ENCODE measurements at regions not wholly inside any gene's neighbourhood (a gene's known extent, or its start where the extent isn't known, plus 50 kb on each side); places are given as distances from the start of the nearest gene placed in this dataset.
A peak's percentile ranks its signal among the peaks of the same experiment; 100 is the strongest.
"Not testable (repeated sequence)": the region's sequence is repeated elsewhere in the genome, so short reads cannot be mapped to it uniquely, and the experiment has no call there.

DNA sequence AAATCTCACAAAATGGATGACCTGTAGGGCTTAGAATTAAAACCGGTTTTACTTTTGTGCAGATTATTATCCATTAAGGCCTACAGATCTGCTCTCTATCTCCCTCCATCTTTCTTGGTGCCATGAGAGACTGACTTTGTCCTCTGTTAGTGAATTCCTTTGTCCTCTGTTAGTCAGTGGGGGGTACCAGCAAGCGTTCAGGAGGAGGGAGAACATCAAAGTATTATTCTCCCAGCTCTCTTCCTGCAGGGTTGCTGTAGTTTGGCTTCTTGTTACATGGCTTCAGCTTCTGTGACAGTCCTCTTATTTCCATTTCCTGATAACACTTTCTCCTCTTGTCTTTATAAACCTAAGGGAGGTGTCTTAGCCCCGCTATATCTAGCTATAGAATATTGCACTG is 850.5 kb upstream of the SEMA6A start:
- DNase-seq (ENCODE audit: low read depth): no peak

DNA sequence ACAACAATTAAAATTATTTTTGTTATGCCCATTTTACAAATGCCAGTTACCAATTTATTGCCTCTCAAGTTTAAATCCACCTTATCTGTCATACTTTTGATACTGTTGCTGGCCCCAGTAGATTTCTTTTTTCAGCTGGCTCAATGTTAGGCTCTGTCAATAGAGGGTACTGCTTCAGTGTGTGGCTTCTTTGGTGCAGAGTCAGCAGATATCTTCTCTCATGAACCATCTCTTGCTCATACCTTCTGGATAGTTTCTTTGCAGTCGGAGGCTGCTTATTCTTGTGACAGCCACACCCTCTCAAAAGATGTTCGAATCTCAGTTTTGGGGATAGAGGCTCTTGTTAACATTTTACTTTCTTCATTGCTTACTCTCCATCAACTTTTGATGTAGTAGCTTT is 849.9 kb upstream of the SEMA6A start:
- no peak for DNase-seq (ENCODE audit: low read depth)

DNA sequence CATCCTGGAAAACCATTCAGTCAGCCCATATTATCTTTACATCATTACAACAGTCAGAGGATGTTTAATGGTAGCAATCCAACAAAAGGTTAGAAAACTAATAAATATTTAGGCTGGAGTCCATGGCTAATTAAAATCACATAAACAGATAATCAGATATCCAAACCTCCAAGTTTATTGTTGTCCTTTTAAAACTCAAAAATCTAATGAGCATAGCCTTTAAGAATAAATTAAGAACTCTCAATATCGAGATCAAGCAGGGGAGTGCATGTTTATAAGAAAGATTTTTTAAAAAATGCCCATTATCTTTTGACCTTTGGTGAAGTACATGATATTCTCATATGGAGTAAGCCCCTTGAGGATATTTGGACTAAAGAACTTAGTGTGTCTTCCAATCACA is 842.9 kb upstream of the SEMA6A start:
- no peak for DNase-seq (ENCODE audit: low read depth)

DNA sequence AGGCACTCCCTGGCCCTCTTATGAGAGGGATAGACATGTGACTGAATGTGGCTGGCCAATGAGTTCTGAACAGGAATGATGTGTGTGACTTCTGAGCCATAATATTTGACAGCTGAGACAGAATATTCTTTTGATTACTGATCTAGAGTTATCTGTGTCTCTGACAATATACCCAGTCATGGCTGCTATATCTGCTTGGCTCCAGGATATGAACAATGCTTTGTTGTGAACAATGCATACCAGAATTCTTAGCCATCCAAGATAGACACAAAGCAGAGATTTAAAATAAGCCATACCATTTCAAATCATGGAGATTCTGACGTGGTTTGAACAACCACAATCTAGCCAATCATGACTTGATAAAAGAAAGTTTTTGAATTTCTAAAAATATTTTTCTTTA is 840.3 kb upstream of the SEMA6A start:
- DNase-seq (ENCODE audit: low read depth): no peak

DNA sequence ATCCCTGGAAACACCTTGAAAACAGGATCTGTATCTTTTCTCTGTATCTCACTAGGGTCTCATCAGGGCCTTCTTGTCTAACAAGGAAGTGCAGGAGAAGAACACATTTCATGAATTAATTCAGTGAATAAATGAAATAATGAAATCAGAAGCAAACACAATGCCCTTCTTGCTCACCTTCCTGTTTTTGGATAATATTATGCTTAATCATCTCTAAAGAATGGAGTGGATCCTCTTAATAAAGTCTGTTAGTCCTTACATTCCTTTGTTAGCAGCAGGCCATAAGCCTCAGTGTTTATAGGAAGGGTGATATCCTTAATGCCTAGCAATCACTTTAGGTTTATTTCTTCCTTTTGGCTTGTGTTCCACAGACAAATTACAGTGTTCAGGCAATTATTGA is 837.1 kb upstream of the SEMA6A start:
- no peak for DNase-seq (ENCODE audit: low read depth)

DNA sequence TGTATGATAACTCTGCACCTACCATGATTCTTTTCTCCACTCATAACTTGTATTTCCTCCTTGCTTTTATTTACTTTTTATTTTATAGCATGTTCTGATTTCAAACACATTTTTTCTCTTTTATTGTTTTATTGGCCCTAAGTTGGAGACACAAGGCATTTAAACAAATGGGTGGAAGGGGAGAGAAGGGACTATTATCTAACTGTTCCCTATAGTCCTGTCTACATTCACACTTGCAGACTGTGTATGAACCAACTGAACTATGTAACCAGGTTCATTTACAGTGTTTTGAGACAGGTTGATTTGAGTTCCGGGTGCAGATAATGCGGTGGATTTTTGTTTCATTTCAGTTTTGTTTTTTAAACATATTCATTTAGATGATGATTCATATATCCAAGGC is 830.6 kb upstream of the SEMA6A start:
- DNase-seq (ENCODE audit: low read depth): no peak

DNA sequence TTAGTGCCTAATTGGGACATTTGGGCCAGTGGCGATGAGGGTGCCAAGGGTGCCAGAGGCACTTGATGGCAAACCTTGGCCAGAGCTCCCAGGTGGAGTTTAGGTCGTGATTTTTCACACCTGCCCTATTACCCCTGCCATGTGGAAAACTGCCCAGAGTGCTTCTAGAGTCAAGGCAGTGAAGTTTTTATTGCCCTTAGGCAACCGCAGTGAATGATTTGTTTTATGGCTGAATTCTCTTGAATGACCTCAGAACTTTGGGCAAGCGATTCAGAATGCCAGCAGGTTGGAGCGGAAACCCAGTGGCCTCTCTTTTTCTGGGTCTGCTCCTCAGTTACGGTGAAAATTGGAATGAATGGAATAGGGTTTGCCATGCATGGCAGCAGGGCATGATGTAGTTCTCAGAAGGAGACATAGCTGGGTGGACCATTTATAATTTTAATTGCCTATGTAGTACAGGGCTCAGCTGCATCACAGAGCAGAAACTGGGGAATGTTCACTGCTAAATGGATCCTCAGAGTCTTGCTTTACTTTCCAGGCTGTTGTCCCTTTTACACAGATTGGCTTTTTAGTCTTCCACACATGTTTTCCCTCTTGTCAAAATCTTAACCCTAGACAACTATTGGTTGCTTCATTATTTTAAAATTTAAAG is 820.0 kb upstream of the SEMA6A start:
- DNase-seq (ENCODE audit: low read depth): no peak

DNA sequence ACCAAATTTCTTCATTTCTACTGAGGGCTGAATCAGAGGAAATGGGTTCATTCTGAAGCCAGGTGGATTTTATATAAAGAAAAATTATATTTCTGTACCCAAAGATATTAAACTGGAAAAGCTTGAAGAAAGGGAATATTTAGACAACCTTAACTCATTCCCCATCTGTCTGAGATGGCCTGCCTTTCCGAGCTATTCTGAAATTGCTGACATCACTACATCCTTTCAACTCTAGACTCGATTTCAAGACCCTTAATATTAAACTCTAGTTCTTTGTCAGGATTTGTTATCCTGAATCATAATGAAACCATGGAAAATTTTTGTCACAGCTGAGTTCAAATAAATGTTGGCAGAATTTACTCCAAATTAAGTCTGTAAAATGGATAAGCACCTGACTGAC is 818.5 kb upstream of the SEMA6A start:
- no peak for DNase-seq (ENCODE audit: low read depth)

DNA sequence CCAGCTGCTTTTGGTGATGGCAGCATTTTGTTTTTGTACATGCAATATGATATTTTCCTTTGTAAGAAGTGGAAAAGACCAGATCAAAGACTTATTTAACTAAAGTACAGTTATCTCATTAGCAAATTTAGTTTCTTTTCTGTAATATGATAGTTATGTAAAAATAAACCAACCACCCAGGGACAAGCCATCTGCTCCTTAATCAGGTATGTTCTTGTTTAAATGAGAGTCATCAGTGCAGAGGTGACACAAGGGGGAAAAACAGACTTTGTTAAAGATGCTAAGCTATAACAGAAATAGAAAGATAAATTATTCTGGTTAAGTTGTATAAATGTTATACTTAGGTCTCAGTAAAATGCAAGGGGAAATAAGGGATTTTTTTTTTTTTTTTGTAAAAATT is 805.7 kb upstream of the SEMA6A start:
- DNase-seq (ENCODE audit: low read depth): no peak

DNA sequence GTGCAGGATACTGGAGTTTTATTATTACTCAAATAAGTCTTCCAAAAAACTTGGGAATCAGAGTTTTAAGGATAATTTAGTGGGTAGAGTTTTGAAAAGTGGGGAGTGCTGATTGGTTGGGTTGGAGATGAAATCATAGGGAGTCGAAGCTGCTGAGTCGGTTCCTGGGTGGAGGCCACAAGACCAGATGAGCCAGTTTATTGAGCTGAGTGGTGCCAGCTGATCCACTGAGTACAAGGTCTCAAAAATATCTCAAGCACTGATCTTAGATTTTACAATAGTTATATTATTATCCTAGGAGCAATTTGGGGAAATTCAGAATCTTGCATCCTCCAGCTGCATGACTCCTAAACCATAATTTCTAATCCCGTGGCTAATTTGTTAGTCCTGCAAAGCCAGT is 804.9 kb upstream of the SEMA6A start:
- DNase-seq (ENCODE audit: low read depth): no peak

DNA sequence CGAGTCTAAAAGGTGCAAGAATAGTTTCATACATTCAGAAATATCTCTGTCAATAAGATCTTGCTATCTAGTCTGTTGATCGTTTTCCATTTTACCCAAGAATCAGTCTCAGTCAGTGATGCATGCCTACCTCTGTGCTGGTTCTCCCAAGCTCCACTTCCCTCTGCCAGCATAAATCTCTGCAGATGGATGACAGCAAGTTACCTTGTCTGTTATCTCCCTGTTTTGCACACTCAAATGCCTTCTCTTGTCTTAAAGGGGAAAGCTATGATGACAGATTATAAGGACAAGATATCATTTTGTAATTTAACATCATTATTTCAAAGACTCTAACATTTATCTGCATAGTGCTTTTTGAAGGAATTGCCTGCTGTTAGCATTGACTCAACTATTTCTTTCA is 802.1 kb upstream of the SEMA6A start:
- DNase-seq (ENCODE audit: low read depth): no peak

DNA sequence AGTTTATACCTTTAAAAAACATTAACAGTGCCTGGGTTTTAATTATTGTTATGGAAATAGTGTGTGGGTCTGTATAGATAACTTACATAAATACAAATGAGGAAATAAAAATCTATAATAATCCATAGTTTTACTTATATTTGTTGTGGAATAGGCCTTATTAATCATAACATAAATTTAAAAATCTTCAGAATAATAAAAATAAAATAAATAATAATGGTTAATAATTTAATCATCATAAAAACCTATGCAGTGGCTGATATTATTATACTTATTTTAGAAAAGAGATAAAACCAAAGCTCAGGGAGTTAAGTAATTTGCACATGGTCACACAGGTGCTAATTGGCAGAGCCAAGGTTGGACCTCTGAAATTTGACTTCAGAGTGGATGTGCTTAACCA is 785.3 kb upstream of the SEMA6A start:
- DNase-seq (ENCODE audit: low read depth): no peak

DNA sequence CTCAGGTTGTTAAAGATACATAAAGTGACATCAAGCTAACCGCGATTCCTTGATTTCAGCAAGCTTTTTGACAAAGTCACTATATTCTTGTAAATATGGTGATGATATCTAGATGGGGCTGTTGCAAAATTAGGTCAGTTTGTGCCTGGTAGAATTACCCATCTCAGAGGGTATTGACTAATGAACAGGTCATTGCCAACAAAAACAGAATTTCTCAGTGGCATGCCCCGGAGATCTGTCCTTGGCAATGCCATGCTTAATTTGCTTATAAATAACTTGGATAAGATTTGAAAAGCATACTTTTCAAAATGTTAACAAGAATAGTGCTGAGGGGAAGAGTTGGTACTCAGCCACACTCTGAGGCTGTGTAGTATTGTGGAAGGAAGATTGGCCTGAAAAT is 783.3 kb upstream of the SEMA6A start:
- DNase-seq (ENCODE audit: low read depth): peak; percentile 87

DNA sequence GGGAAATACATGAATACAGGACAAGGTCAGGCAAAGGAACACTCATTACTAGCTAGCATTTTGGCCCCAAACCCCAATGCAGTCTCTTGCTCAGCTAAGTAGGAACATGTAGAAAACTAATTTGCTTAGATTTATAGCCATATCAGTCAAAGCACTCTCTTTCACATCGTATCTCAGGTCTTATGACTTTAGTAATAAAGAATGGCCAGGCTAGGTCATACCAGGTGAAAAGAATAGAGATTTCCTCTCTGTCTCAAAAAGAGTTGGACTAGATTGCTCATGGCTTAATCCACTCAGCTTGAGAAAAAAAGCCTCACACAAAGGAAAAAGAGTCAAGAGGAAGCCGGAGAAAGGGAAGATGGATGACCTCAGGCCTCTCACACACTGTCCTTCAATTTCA is 772.7 kb upstream of the SEMA6A start:
- DNase-seq (ENCODE audit: low read depth): no peak

DNA sequence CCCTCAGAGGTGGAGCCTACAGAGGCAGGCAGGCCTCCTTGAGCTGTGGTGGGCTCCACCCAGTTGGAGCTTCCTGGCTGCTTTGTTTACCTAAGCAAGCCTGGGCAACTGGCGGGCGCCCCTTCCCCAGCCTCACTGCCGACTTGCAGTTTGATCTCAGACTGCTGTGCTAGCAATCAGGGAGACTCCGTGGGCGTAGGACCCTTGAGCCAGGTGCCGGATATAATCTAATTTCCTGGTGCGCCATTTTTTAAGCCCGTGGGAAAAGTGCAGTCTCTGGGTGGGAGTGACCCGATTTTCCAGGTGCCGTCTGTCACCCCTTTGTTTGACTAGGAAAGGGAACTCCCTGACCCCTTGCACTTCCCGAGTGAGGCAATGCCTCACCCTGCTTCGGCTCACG is 769.1 kb upstream of the SEMA6A start:
- DNase-seq (ENCODE audit: low read depth): not testable (repeated sequence)

DNA sequence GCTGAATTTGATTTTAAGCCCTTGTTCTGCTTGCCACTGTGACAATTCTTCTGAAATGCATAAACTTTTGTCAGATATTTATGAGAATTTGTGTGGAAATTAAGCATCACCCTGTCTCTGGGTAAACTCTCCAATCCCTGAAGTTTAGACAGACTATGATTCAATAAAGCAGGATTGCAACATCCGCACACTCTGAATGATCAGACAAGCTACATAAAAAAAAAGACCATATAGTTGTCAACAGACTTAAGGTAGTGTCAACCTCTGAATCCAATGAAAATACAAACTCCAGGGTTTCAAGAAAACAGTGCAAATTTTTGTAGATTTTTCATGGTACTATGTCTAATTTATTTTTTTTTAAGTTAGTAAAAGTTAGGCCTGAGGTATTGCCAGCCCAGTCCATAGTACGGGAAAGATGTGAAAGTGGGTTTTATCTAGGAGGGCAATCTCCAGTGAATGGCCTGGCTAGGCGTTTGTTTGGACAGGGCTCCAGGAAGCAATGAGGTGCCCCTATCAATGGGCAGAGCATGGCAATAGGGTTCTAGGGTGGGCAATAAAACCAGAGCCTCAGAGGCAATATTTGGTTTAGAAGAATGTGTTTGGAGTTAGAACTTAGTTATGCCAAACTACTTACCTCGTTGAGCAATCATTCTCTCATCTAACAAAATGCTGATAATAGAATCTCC is 762.6 kb upstream of the SEMA6A start:
- DNase-seq (ENCODE audit: low read depth): no peak

DNA sequence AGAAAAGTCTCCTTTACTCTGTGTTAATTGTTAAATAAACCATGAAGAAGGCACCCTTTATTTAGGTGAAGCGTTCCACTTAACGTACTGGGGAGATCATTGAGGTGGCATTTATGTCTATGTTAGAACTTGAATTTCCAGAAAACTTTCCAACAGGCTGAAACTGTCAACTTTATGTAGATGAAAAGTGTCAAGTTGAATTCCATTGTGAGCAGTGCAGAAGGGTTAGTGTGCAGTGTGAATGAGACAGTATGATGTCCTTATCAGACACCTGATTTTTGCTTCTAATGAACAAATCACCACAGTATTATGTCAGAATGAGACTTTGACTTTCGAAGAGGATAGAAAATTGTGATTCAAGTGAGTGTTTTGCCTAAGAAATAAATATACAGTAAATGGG is 761.6 kb upstream of the SEMA6A start:
- no peak for DNase-seq (ENCODE audit: low read depth)

DNA sequence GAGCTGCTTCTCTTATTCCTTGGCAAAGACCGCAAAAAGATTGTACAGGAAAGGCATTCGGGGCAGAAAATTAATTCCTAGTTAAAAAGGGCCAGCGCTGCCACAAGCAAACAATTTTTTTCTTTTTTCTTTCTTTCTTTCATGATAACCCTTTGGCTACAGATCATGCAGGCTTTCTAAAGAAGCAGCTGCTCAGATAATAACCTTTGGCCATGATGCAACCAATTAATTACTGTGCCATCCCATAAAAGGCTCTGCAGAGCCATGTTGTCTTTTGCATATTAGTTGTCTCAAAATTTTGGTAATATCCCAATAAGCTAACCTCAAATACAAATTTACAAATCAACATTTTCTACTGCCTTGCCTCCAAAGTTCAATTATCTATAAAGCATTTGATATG is 758.4 kb upstream of the SEMA6A start:
- no peak for DNase-seq (ENCODE audit: low read depth)

DNA sequence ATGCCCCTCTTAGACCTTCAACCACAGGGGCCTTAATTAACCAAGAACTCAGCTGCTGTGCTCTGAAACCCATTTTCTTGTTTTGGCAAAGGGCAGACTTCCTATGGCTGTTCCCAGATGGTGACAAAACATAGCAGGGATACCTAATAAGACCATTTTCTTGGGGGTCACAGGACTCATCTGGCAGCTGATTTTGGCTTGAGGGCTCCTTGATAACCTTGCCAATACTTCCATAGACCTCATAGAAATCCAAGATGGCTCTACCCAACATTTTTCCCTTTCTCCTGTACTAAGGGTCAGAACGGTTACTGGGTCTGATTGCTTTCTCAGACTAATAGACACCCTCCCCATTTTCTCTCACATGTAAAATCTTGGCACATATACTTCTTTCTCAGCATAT is 757.7 kb upstream of the SEMA6A start:
- DNase-seq (ENCODE audit: low read depth): no peak

DNA sequence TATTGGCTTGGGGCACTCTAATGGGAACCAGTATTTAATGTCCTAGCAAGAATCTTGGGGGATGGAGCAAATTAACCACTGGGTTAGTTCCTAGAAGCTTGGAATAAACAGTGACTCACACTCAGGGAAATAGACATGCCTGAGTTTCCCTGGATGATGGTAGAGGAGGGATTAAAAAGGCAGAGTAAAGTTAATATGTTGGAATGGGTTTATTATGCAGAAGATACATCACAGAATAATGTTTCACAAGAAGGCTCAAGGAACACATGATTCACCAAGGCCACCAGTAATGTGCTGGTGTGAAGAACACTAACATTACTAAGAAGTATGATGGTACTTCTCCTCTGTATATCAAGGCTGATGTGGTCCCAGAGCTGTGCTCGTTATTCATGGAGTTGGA is 752.9 kb upstream of the SEMA6A start:
- DNase-seq (ENCODE audit: low read depth): peak; percentile 2

DNA sequence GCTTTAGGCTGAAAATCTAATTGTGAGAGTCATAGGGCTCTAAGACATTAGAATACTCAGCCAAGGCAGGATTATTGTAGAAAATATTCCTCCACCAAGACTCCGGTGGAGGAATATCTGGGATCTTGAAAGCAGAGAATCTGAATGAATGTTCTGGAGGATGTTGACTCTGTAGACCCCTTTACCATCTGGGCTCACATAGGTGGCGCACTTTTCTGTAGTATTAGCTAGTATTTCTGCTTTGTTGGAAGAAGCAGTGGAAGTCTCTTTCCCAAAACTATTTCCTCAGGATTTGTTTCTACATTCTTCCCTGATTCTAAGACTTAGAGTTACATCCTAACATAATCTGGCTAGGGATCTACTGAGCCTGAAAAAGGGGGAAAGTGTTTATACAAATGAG is 752.4 kb upstream of the SEMA6A start:
- no peak for DNase-seq (ENCODE audit: low read depth)

DNA sequence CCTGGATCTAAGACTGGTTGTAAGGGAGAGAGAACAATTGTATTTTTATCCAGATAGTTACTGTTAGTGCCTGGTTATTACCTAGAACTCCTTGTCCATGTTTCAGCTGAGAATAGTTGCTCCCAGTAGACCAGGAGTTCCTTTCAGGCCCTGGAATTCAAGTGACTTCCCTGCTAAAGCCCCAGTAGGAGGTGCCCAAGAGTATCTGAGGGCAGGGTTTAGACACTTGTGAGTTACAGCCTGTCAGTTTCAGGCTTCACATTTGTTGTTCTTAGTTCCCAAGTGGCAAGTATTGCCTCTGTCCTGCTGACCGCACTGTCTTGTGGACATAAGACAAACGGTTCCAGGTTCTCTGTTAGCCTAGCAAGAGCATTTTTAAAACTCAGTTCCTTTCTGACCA is 743.9 kb upstream of the SEMA6A start:
- no peak for DNase-seq (ENCODE audit: low read depth)

DNA sequence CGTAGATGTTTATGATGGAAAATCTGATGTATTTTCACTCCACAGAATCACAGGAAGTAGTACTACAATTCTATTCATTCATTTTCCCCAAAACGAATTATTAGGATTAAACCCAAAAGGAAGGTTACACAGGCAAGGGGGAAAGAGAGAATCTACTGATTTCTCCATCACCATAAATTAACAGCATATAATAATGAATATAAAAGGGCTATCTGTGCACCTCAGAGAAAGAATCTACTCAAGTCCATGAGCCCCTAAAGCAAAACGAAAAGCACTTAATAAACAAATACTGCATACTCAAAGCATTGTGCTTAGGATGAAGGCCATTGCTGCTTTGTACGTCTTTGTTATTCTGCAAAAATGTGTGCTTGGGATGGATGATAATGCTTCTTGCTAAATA is 740.5 kb upstream of the SEMA6A start:
- DNase-seq (ENCODE audit: low read depth): no peak

DNA sequence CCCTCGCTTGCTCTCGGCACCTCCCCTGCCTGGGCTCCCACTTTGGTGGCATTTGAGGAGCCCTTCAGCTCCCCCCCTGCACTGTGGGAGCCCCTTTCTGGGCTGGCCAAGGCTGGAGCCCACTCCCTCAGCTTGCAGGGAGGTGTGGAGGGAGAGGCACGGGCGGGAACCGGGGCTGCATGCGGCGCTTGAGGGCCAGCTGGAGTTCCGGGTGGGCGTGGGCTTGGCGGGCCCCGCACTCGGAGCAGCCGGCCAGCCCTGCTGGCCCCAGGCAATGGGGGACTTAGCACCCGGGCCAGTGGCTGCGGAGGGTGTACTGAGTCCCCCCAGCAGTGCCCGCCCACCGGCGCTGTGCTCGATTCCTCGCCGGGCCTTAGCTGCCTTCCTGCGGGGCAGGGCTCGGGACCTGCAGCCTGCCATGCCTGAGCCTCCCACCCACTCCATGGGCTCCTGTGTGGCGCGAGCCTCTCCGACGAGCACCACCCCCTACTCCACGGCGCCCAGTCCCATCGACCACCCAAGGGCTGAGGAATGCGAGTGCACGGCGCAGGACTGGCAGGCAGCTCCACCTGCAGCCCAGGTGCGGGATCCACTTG is 730.0 kb upstream of the SEMA6A start:
- not testable (repeated sequence) for DNase-seq (ENCODE audit: low read depth)

Data from fibroblast of gingiva (primary cell).